NB4 (cell line): ENCODE measurements at regions not wholly inside any gene's neighbourhood (a gene's known extent, or its start where the extent isn't known, plus 50 kb on each side); places are given as distances from the start of the nearest gene placed in this dataset.

ENCODE experiments used
- CTCF ChIP-seq: IDR thresholded peaks from one replicate; pipeline ENCODE4 v1.5.1; 2012; ENCODE audit warnings: low read depth, low read length
- MYC ChIP-seq: IDR thresholded peaks from 2 replicates; pipeline ENCODE4 v1.6.1; 2011; ENCODE audit warnings: low read depth, low read length

- no peak for TF ChIP-seq CTCF
- TF ChIP-seq MYC: no peak
Observed at GRCh38 chr6:14063756-14064155, 53.8 kb upstream of the CD83 start.
